Erythroblast (primary cell): ENCODE measurements at regions not wholly inside any gene's neighbourhood (a gene's known extent, or its start where the extent isn't known, plus 50 kb on each side); places are given as distances from the start of the nearest gene placed in this dataset.

Source experiments
- GATA1 ChIP-seq: IDR thresholded peaks from 2 replicates; pipeline ENCODE4 v1.6.1; 2011; ENCODE audit warnings: low read depth, mild to moderate bottlenecking, control low read depth, low read length, moderate library complexity
- POLR2A ChIP-seq: IDR thresholded peaks from 2 replicates; pipeline ENCODE4 v1.6.1; 2011; ENCODE audit warnings: mild to moderate bottlenecking, low read length

DNA sequence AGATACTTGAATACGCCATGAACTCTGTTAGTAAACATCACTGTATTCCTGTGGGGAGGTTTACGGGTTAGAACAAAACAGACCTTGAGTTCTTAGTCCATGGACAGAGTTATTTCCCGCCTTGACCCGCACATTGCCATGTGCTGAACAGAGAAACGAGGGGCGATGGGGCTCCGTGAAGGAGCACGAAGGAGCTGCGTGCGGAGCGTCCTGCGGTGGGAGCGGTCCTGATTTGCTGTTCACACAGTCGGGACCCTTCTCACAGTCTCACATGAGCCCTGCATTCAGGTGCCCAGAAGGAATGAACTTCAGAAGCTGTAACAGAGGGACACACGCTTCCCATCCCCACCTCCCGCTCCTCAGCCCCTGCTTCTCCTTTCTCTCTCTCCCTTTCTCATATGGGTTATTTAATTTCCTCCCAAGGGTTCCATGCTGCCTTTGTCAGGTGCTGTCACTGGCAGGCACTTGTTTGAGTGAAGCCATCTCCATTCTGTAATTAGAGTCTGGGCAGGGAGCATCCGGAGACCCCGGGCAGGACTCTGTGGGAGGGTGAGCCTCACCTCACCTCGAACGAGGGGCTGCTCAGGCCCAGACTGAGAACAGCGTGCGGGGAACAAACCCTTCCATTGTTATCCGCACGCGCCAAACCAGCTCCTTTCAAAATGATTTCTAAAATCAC lies 76.9 kb downstream of the TEX29 start:
- no peak for TF ChIP-seq POLR2A
- TF ChIP-seq GATA1, result no peak
